ENCODE measurements at regions not wholly inside any gene's neighbourhood (a gene's known extent, or its start where the extent isn't known, plus 50 kb on each side); places are given as distances from the start of the nearest gene placed in this dataset.

- Histone ChIP-seq H3K4me3 (ENCODE audit: low read length in 3 of 3) (no peak overlapping the region), H3K36me3 (ENCODE audit: control insufficient read depth in 3 of 3, insufficient read depth in 3 of 3, low read length in 3 of 3) (no peaks in the 10 kb centered on the region), H3K27ac (ENCODE audit: low read depth, low read length) (no peak overlapping the region), H3K9me3 (ENCODE audit: control insufficient read depth in 3 of 3, low read length in 3 of 3) (no peaks in the 10 kb centered on the region), H3K9ac (ENCODE audit: low read depth in 1 of 3, low read length in 3 of 3) (no peak overlapping the region), H3K27me3 (ENCODE audit: control insufficient read depth in 3 of 3, insufficient read depth in 3 of 3, low read length in 3 of 3) (peaks cover 0 to 5% (median 2%) of the 10 kb centered on the region in 3 donors), H3K4me1 (ENCODE audit: control insufficient read depth in 3 of 3, insufficient read depth in 3 of 3, low read length in 3 of 3) (peaks cover 10 to 14% (median 11%) of the 10 kb centered on the region in 3 donors)
These were observed 123.4 kb upstream of the IRX3 start for GRCh38 chr16:54409982-54410381.

GRCh38 chr16:54407596-54407995 lies 121.0 kb upstream of the IRX3 start:
- no peaks in the 10 kb centered on the region for H3K36me3 ChIP-seq (ENCODE audit: control insufficient read depth in 3 of 3, insufficient read depth in 3 of 3, low read length in 3 of 3)
- H3K4me3 ChIP-seq (ENCODE audit: low read length in 3 of 3) = no peak overlapping the region
- peaks cover 0 to 2% (median 2%) of the 10 kb centered on the region in 3 donors for H3K27me3 ChIP-seq (ENCODE audit: control insufficient read depth in 3 of 3, insufficient read depth in 3 of 3, low read length in 3 of 3)
- no peak overlapping the region for H3K9ac ChIP-seq (ENCODE audit: low read depth in 1 of 3, low read length in 3 of 3)
- H3K27ac ChIP-seq (ENCODE audit: low read depth, low read length) = no peak overlapping the region
- H3K9me3 ChIP-seq (ENCODE audit: control insufficient read depth in 3 of 3, low read length in 3 of 3) = no peaks in the 10 kb centered on the region
- peaks cover 10 to 14% (median 11%) of the 10 kb centered on the region in 3 donors for H3K4me1 ChIP-seq (ENCODE audit: control insufficient read depth in 3 of 3, insufficient read depth in 3 of 3, low read length in 3 of 3)

GRCh38 chr16:54405478-54405877 lies 118.9 kb upstream of the IRX3 start:
- Histone ChIP-seq H3K4me1 (ENCODE audit: control insufficient read depth in 3 of 3, insufficient read depth in 3 of 3, low read length in 3 of 3) (peaks cover 3 to 7% (median 4%) of the 10 kb centered on the region in 3 donors), H3K27me3 (ENCODE audit: control insufficient read depth in 3 of 3, insufficient read depth in 3 of 3, low read length in 3 of 3) (no peaks in the 10 kb centered on the region), H3K4me3 (ENCODE audit: low read length in 3 of 3) (no peak overlapping the region), H3K36me3 (ENCODE audit: control insufficient read depth in 3 of 3, insufficient read depth in 3 of 3, low read length in 3 of 3) (no peaks in the 10 kb centered on the region), H3K9me3 (ENCODE audit: control insufficient read depth in 3 of 3, low read length in 3 of 3) (no peaks in the 10 kb centered on the region), H3K27ac (ENCODE audit: low read depth, low read length) (no peak overlapping the region), H3K9ac (ENCODE audit: low read depth in 1 of 3, low read length in 3 of 3) (no peak overlapping the region)

GRCh38 chr16:54403580-54403979 lies 117.0 kb upstream of the IRX3 start:
- Histone ChIP-seq H3K27ac (ENCODE audit: low read depth, low read length) (no peak overlapping the region), H3K27me3 (ENCODE audit: control insufficient read depth in 3 of 3, insufficient read depth in 3 of 3, low read length in 3 of 3) (no peaks in the 10 kb centered on the region), H3K36me3 (ENCODE audit: control insufficient read depth in 3 of 3, insufficient read depth in 3 of 3, low read length in 3 of 3) (no peaks in the 10 kb centered on the region), H3K9ac (ENCODE audit: low read depth in 1 of 3, low read length in 3 of 3) (no peak overlapping the region), H3K9me3 (ENCODE audit: control insufficient read depth in 3 of 3, low read length in 3 of 3) (no peaks in the 10 kb centered on the region), H3K4me3 (ENCODE audit: low read length in 3 of 3) (no peak overlapping the region), H3K4me1 (ENCODE audit: control insufficient read depth in 3 of 3, insufficient read depth in 3 of 3, low read length in 3 of 3) (peaks cover 3 to 7% (median 4%) of the 10 kb centered on the region in 3 donors)

- H3K4me3 ChIP-seq (ENCODE audit: low read length in 3 of 3) = no peak overlapping the region
- H3K27me3 ChIP-seq (ENCODE audit: control insufficient read depth in 3 of 3, insufficient read depth in 3 of 3, low read length in 3 of 3) = no peaks in the 10 kb centered on the region
- H3K4me1 ChIP-seq (ENCODE audit: control insufficient read depth in 3 of 3, insufficient read depth in 3 of 3, low read length in 3 of 3) = peaks cover 3 to 7% (median 4%) of the 10 kb centered on the region in 3 donors
- no peaks in the 10 kb centered on the region for H3K36me3 ChIP-seq (ENCODE audit: control insufficient read depth in 3 of 3, insufficient read depth in 3 of 3, low read length in 3 of 3)
- H3K9me3 ChIP-seq (ENCODE audit: control insufficient read depth in 3 of 3, low read length in 3 of 3) = no peaks in the 10 kb centered on the region
- no peak overlapping the region for H3K9ac ChIP-seq (ENCODE audit: low read depth in 1 of 3, low read length in 3 of 3)
- no peak overlapping the region for H3K27ac ChIP-seq (ENCODE audit: low read depth, low read length)
These were observed 116.3 kb upstream of the IRX3 start for GRCh38 chr16:54402873-54403272.

GRCh38 chr16:54402270-54402669 lies 115.7 kb upstream of the IRX3 start:
- H3K4me3 ChIP-seq (ENCODE audit: low read length in 3 of 3) = no peak overlapping the region
- no peaks in the 10 kb centered on the region for H3K9me3 ChIP-seq (ENCODE audit: control insufficient read depth in 3 of 3, low read length in 3 of 3)
- H3K4me1 ChIP-seq (ENCODE audit: control insufficient read depth in 3 of 3, insufficient read depth in 3 of 3, low read length in 3 of 3) = peaks cover 3 to 7% (median 4%) of the 10 kb centered on the region in 3 donors
- no peak overlapping the region for H3K27ac ChIP-seq (ENCODE audit: low read depth, low read length)
- no peaks in the 10 kb centered on the region for H3K27me3 ChIP-seq (ENCODE audit: control insufficient read depth in 3 of 3, insufficient read depth in 3 of 3, low read length in 3 of 3)
- no peaks in the 10 kb centered on the region for H3K36me3 ChIP-seq (ENCODE audit: control insufficient read depth in 3 of 3, insufficient read depth in 3 of 3, low read length in 3 of 3)
- no peak overlapping the region for H3K9ac ChIP-seq (ENCODE audit: low read depth in 1 of 3, low read length in 3 of 3)

- H3K27ac ChIP-seq (ENCODE audit: low read depth, low read length) = no peak overlapping the region
- H3K9me3 ChIP-seq (ENCODE audit: control insufficient read depth in 3 of 3, low read length in 3 of 3) = no peaks in the 10 kb centered on the region
- peaks cover 0 to under 1% (median 0%) of the 10 kb centered on the region in 3 donors for H3K4me1 ChIP-seq (ENCODE audit: control insufficient read depth in 3 of 3, insufficient read depth in 3 of 3, low read length in 3 of 3)
- H3K27me3 ChIP-seq (ENCODE audit: control insufficient read depth in 3 of 3, insufficient read depth in 3 of 3, low read length in 3 of 3) = no peaks in the 10 kb centered on the region
- no peak overlapping the region for H3K4me3 ChIP-seq (ENCODE audit: low read length in 3 of 3)
- H3K9ac ChIP-seq (ENCODE audit: low read depth in 1 of 3, low read length in 3 of 3) = no peak overlapping the region
- no peaks in the 10 kb centered on the region for H3K36me3 ChIP-seq (ENCODE audit: control insufficient read depth in 3 of 3, insufficient read depth in 3 of 3, low read length in 3 of 3)
These were observed 113.7 kb upstream of the IRX3 start for GRCh38 chr16:54400261-54400660.

GRCh38 chr16:54398986-54399385 lies 112.4 kb upstream of the IRX3 start:
- no peak overlapping the region for H3K9ac ChIP-seq (ENCODE audit: low read depth in 1 of 3, low read length in 3 of 3)
- no peak overlapping the region for H3K4me3 ChIP-seq (ENCODE audit: low read length in 3 of 3)
- no peaks in the 10 kb centered on the region for H3K36me3 ChIP-seq (ENCODE audit: control insufficient read depth in 3 of 3, insufficient read depth in 3 of 3, low read length in 3 of 3)
- H3K27me3 ChIP-seq (ENCODE audit: control insufficient read depth in 3 of 3, insufficient read depth in 3 of 3, low read length in 3 of 3) = no peaks in the 10 kb centered on the region
- H3K9me3 ChIP-seq (ENCODE audit: control insufficient read depth in 3 of 3, low read length in 3 of 3) = no peaks in the 10 kb centered on the region
- H3K27ac ChIP-seq (ENCODE audit: low read depth, low read length) = no peak overlapping the region
- no peaks in the 10 kb centered on the region for H3K4me1 ChIP-seq (ENCODE audit: control insufficient read depth in 3 of 3, insufficient read depth in 3 of 3, low read length in 3 of 3)

GRCh38 chr16:54397838-54398237 lies 111.3 kb upstream of the IRX3 start:
- Histone ChIP-seq H3K27ac (ENCODE audit: low read depth, low read length) (no peak overlapping the region), H3K4me1 (ENCODE audit: control insufficient read depth in 3 of 3, insufficient read depth in 3 of 3, low read length in 3 of 3) (no peaks in the 10 kb centered on the region), H3K4me3 (ENCODE audit: low read length in 3 of 3) (no peak overlapping the region), H3K9me3 (ENCODE audit: control insufficient read depth in 3 of 3, low read length in 3 of 3) (no peaks in the 10 kb centered on the region), H3K36me3 (ENCODE audit: control insufficient read depth in 3 of 3, insufficient read depth in 3 of 3, low read length in 3 of 3) (no peaks in the 10 kb centered on the region), H3K27me3 (ENCODE audit: control insufficient read depth in 3 of 3, insufficient read depth in 3 of 3, low read length in 3 of 3) (no peaks in the 10 kb centered on the region), H3K9ac (ENCODE audit: low read depth in 1 of 3, low read length in 3 of 3) (no peak overlapping the region)

- H3K4me3 ChIP-seq (ENCODE audit: low read length in 3 of 3) = no peak overlapping the region
- H3K27me3 ChIP-seq (ENCODE audit: control insufficient read depth in 3 of 3, insufficient read depth in 3 of 3, low read length in 3 of 3) = no peaks in the 10 kb centered on the region
- H3K4me1 ChIP-seq (ENCODE audit: control insufficient read depth in 3 of 3, insufficient read depth in 3 of 3, low read length in 3 of 3) = no peaks in the 10 kb centered on the region
- H3K9me3 ChIP-seq (ENCODE audit: control insufficient read depth in 3 of 3, low read length in 3 of 3) = no peaks in the 10 kb centered on the region
- no peak overlapping the region for H3K27ac ChIP-seq (ENCODE audit: low read depth, low read length)
- no peak overlapping the region for H3K9ac ChIP-seq (ENCODE audit: low read depth in 1 of 3, low read length in 3 of 3)
- no peaks in the 10 kb centered on the region for H3K36me3 ChIP-seq (ENCODE audit: control insufficient read depth in 3 of 3, insufficient read depth in 3 of 3, low read length in 3 of 3)
These were observed 110.7 kb upstream of the IRX3 start for GRCh38 chr16:54397190-54397835.
